Calu3 (cell line): ENCODE measurements at regions not wholly inside any gene's neighbourhood (a gene's known extent, or its start where the extent isn't known, plus 50 kb on each side); places are given as distances from the start of the nearest gene placed in this dataset.

Source experiments
- BruUV-seq: library from RNA; stranded (reverse); fragments of 400-500 nt; replicated peaks from 2 replicates; lab custom pipeline; 2021; lab: Mats Ljungman, UMichigan
- CTCF ChIA-PET: fragments of 300-600 bp; sonication (Branson Sonifier 250); formaldehyde crosslinking; loops from one replicate; lab custom pipeline; 2022; ENCODE audit warnings: antibody characterized with exemption; lab: Charles Lee
- DNase-seq: peaks from one replicate; pipeline ENCODE4 v3.0.0; 2022
- H3K27ac Mint-ChIP-seq: one replicate; pipeline ENCODE4 v1.8.0; 2022; ENCODE audit warnings: mixed read lengths; ENCODE audit not compliant: unreplicated experiment
- H3K27me3 Mint-ChIP-seq: one replicate; pipeline ENCODE4 v1.8.0; 2022; ENCODE audit warnings: mixed read lengths; ENCODE audit not compliant: unreplicated experiment
- H3K36me3 Mint-ChIP-seq: one replicate; pipeline ENCODE4 v1.8.0; 2022; ENCODE audit warnings: mild to moderate bottlenecking, moderate library complexity, mixed read lengths; ENCODE audit not compliant: insufficient read depth, unreplicated experiment
- H3K4me1 Mint-ChIP-seq: one replicate; pipeline ENCODE4 v1.8.0; 2022; ENCODE audit warnings: mild to moderate bottlenecking, low read depth, mixed read lengths; ENCODE audit not compliant: unreplicated experiment
- H3K4me3 Mint-ChIP-seq: one replicate; pipeline ENCODE4 v1.8.0; 2022; ENCODE audit warnings: mild to moderate bottlenecking, low read depth, moderate library complexity, mixed read lengths; ENCODE audit not compliant: unreplicated experiment
- H3K9me3 Mint-ChIP-seq: one replicate; pipeline ENCODE4 v1.8.0; 2022; ENCODE audit warnings: low read depth, mixed read lengths; ENCODE audit not compliant: unreplicated experiment
- intact Hi-C: fragments of 100-400 bp; cut with micrococcal nuclease; formaldehyde crosslinking; loops from one replicate; pipeline ENCODE4 v1.10.0; 2022; ENCODE audit not compliant: unreplicated experiment
- TF ChIP-seq, protein P1 (sequence below): fragments of 200-600 bp; IDR thresholded peaks from one replicate; pipeline ENCODE4 v1.8.0; 2022; ENCODE audit warnings: antibody characterized with exemption; ENCODE audit not compliant: unreplicated experiment

DNA sequence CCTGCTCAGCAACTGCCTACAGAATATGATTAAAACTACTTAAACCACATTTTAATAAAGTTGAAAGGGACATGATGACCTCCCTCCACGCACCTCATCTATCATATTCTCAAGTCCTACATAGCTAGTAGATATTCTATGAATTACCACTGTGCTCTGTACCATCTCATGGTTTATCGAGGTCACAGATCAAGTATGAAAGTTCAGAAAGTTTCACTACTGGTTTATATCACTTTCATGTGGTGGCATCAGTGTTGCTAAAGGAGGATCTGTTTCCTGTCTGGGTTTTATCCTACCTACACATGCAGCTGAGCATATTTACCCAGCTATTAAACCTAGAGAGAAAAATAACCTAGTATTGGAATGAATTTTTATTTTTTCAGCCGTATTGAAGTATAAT, 214.9 kb upstream of the MON1B start:
- no peak overlapping the region for H3K4me3 Mint-ChIP-seq
- no peak for DNase-seq
- no peak overlapping the region for H3K27ac Mint-ChIP-seq
- TF ChIP-seq, protein P1, sequence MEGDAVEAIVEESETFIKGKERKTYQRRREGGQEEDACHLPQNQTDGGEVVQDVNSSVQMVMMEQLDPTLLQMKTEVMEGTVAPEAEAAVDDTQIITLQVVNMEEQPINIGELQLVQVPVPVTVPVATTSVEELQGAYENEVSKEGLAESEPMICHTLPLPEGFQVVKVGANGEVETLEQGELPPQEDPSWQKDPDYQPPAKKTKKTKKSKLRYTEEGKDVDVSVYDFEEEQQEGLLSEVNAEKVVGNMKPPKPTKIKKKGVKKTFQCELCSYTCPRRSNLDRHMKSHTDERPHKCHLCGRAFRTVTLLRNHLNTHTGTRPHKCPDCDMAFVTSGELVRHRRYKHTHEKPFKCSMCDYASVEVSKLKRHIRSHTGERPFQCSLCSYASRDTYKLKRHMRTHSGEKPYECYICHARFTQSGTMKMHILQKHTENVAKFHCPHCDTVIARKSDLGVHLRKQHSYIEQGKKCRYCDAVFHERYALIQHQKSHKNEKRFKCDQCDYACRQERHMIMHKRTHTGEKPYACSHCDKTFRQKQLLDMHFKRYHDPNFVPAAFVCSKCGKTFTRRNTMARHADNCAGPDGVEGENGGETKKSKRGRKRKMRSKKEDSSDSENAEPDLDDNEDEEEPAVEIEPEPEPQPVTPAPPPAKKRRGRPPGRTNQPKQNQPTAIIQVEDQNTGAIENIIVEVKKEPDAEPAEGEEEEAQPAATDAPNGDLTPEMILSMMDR: no peak
- no peaks in the 10 kb centered on the region for H3K27me3 Mint-ChIP-seq
- H3K36me3 Mint-ChIP-seq: no peaks in the 10 kb centered on the region
- peaks cover 5% of the 10 kb centered on the region for H3K4me1 Mint-ChIP-seq
- BruUV-seq: no TSS peak
- H3K9me3 Mint-ChIP-seq: no peaks in the 10 kb centered on the region
- CTCF ChIA-PET: interaction anchor here (0.6 kb wide), 1 partner anchor 1521 kb away, joined by 5 read pairs; no protein-coding TSS in a partner anchor
- intact Hi-C loops: no loop called here

DNA sequence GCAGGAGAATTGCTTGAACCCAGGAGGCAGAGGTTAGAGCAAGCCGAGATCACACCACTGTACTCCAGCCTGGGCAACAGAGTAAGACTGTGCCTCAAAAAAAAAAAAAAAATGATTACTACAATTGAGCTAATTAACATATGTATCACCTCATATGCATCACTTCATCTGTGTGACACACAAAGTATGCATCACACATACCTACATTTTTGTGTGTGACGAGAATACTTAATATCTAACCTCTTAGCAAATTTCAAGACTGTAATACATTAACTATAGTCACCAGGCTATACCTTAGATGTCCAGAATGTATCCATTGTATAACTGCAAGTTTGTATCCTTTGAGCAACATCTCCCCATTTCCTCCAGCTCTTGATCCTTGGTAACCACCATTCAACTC, 214.2 kb upstream of the MON1B start:
- intact Hi-C loops: no loop called here
- Mint-ChIP-seq H3K4me3 (no peak overlapping the region), H3K27me3 (no peaks in the 10 kb centered on the region), H3K4me1 (no peaks in the 10 kb centered on the region), H3K36me3 (no peaks in the 10 kb centered on the region), H3K27ac (no peak overlapping the region), H3K9me3 (peaks cover 4% of the 10 kb centered on the region)
- TF ChIP-seq, protein P1: no peak
- CTCF ChIA-PET: no interaction called here
- BruUV-seq: no TSS peak
- no peak for DNase-seq

DNA sequence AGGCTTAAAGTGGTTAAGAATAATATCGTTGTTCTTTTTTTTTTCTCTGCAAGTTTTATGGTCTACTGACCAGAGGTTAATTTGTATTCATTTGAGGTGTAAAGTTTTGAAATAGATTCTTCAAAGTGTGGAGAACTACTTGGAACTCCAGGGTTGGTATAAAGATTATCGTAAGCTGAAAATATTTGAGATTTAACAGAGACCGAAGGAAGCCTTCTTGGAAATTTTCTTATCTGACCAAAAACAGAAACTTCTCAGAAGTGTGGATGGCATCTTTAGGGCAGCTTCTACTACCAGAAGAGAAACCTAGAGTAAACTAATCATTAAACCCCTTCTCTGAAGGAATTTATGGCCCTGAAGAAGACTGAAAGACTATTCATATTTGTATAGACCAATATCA, 206.8 kb upstream of the MON1B start:
- Mint-ChIP-seq H3K36me3 (no peaks in the 10 kb centered on the region), H3K4me1 (no peaks in the 10 kb centered on the region), H3K27ac (no peak overlapping the region), H3K27me3 (no peaks in the 10 kb centered on the region), H3K9me3 (peaks cover 4% of the 10 kb centered on the region), H3K4me3 (no peak overlapping the region)
- no peak for DNase-seq
- TF ChIP-seq, protein P1: no peak
- CTCF ChIA-PET: no interaction called here
- intact Hi-C loops: no loop called here
- BruUV-seq: no TSS peak

DNA sequence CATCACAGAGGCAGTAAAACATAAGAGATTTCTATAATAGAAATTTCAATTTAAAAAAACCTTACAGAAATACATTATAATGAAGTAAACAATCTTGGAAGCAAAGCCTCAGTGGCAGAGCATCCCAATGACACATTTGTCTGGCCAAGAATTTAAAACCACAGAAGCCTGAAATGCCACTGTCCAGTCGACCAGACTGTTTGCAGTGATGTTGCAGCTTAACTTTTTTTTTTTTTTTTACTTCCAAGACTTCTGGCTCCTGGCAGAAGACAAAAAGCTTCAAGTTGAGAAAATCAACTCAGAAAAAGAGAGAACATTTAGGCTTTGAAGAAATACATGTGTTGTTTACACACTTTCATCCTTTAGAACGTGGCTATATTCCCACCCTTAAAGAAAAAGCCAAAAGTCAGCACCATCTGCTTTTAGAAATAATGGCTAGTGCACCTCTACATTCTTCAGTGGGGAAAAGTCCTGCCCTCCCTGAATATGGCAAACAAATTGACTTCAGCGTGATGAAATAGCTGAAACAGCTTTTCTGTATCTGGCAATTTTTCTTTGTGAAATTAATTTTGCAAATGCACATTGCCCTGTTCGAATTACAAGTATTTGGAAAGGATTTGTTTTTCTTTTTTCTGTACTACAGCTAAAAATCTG, 205.5 kb upstream of the MON1B start:
- CTCF ChIA-PET: interaction anchor here (0.7 kb wide), 1 partner anchor 15 kb away, joined by 3 read pairs; no protein-coding TSS in a partner anchor
- Mint-ChIP-seq H3K9me3 (peaks cover 4% of the 10 kb centered on the region), H3K4me1 (no peaks in the 10 kb centered on the region), H3K36me3 (no peaks in the 10 kb centered on the region), H3K27me3 (no peaks in the 10 kb centered on the region), H3K27ac (no peak overlapping the region), H3K4me3 (no peak overlapping the region)
- DNase-seq: no peak
- no TSS peak for BruUV-seq
- intact Hi-C loops: no loop called here
- TF ChIP-seq, protein P1: no peak
